Astrocyte of the spinal cord (primary cell): ENCODE measurements at regions not wholly inside any gene's neighbourhood (a gene's known extent, or its start where the extent isn't known, plus 50 kb on each side); places are given as distances from the start of the nearest gene placed in this dataset.

Source experiments
- DNase-seq: peaks from one replicate; pipeline ENCODE4 v3.0.0; 2011; ENCODE audit warnings: low read depth, low spot score
- H3K4me3 ChIP-seq: 2 replicates; pipeline ENCODE4 v1.5.1; 2011; ENCODE audit warnings: low read depth, mild to moderate bottlenecking, low read length, moderate library complexity
- CTCF ChIP-seq: IDR thresholded peaks from 2 replicates; pipeline ENCODE4 v1.5.1; 2012; ENCODE audit warnings: low read depth, mild to moderate bottlenecking, low read length, inconsistent platforms
- in situ Hi-C: cut with HindIII; loops from 2 replicates; pipeline ENCODE4 v1.10.0; 2017; ENCODE audit warnings: low sequenced_read_pairs

DNA sequence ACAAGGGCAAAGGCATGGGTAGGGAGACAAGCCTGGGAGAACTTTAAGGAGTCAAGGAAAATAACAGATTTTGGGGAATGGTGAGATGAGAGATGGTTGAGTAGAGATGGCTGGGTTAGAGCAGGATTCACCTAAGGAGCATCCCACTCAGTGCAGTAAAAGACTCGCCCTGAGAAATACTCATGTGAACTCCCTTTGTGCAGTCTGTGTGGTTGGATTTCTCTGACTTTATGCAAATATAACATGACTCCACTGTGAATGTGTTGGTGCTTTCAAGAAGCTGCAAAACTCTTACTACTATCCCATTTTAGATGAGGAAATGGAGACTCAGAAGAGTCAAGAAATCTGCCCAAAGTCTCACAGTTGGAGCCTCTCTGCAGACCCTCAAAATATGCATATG is 129.8 kb upstream of the LIMCH1 start:
- in situ Hi-C loops: no loop called here
- no peak for DNase-seq
- no peak for TF ChIP-seq CTCF
- H3K4me3 ChIP-seq: no peak overlapping the region

- no peak for TF ChIP-seq CTCF
- in situ Hi-C loops: no loop called here
- no peak overlapping the region for H3K4me3 ChIP-seq
- DNase-seq: no peak
Measured at GRCh38 chr4:41408859-41409593, 128.9 kb upstream of the LIMCH1 start.

GRCh38 chr4:41409594-41409895 is 128.4 kb upstream of the LIMCH1 start:
- no peak for DNase-seq
- in situ Hi-C loops: no loop called here
- no peak for TF ChIP-seq CTCF
- no peak overlapping the region for H3K4me3 ChIP-seq

GRCh38 chr4:41410049-41410448 is 127.9 kb upstream of the LIMCH1 start:
- no peak for DNase-seq
- no peak overlapping the region for H3K4me3 ChIP-seq
- in situ Hi-C loops: no loop called here
- TF ChIP-seq CTCF: no peak

DNA sequence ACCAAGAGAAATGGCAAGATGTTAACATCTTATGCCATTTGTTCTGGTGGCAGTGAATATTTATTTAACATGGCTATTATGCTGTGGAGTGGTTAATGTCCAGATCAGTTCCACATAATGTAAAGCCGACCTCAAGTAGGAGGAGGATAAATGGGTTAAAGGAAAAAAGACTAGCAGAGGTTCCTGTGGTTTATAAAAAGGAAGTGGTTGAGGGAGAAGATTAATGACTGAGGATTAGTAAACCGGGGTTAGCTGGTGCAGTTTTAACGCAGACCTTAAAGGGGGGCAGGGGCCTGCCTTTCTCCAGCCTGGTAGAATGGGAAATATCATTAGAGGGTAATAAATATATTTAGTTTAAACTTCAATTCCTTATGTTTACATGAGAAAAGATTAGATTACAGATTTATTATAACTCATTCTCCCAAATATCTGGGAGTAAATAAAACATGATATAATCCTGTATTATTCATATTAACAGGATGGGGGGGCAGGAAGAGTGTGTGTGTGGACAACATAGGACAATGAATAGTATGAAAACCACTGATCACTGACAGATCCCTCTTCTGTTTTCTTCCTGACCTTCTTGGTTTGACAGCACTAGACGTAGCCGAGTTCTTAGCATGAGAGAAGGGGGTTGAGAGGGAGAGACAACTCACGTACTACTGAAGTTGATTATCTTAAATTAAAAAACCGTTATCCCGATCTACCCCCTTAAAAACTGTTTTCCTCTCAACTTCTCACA is 124.1 kb upstream of the LIMCH1 start:
- H3K4me3 ChIP-seq: no peak overlapping the region
- in situ Hi-C loops: no loop called here
- TF ChIP-seq CTCF: no peak
- peak; percentile 19 for DNase-seq

- in situ Hi-C loops: no loop called here
- TF ChIP-seq CTCF: no peak
- DNase-seq: no peak
- H3K4me3 ChIP-seq: no peak overlapping the region
Measured at GRCh38 chr4:41414412-41414779, 123.6 kb upstream of the LIMCH1 start.
